WTC11 (cell line): ENCODE measurements at regions not wholly inside any gene's neighbourhood (a gene's known extent, or its start where the extent isn't known, plus 50 kb on each side); places are given as distances from the start of the nearest gene placed in this dataset.

Source experiments
- CTCF ChIP-seq: fragments of 200-600 bp; IDR thresholded peaks from 2 replicates; pipeline ENCODE4 v1.8.0; 2022; ENCODE audit warnings: antibody characterized with exemption
- JUN ChIP-seq: sonication (generic); formaldehyde crosslinking; IDR thresholded peaks from 2 replicates; pipeline ENCODE4 v1.8.0; 2023; ENCODE audit warnings: mild to moderate bottlenecking, missing genetic modification reagents
- SP1 ChIP-seq: sonication (generic); formaldehyde crosslinking; conservative IDR thresholded peaks from 2 replicates; pipeline ENCODE4 v1.8.1; 2022; ENCODE audit warnings: missing genetic modification reagents

- TF ChIP-seq SP1 (CRISPR knock-in tag) (no peak), JUN (CRISPR knock-in tag) (no peak), CTCF (no peak)
Measured at GRCh38 chr22:16695261-16695660, 102.7 kb upstream of the CCT8L2 start.
